ENCODE measurements at regions not wholly inside any gene's neighbourhood (a gene's known extent, or its start where the extent isn't known, plus 50 kb on each side); places are given as distances from the start of the nearest gene placed in this dataset.

DNA sequence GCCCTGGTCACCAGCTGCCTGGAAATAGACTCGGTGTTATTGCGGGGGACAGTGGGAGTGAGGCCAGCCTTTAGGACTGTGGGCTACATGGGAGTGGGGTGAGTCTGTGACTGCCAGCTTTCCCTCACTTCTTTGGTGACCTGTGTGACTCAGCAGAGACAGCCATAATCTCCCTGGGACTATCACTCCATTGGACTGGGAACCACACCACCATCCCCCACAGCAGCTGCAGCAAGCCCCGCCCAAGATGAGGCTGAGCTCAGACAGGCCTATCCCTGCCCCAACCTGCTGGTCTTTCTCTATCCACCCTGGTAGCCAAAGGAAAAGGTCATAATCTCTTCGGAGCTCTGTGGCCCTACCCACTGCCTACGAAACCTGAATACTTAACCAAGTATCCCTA lies 263.2 kb downstream of the FZD1 start:
- TF ChIP-seq RAD21 (IDR thresholded peaks at IDR 0.05; ENCODE audit: low read depth) (no peak), NFIC (IDR thresholded peaks at IDR 0.05) (no peak), TEAD4 (IDR thresholded peaks at IDR 0.05) (no peak), FOXM1 (IDR thresholded peaks at IDR 0.05; ENCODE audit: borderline replicate concordance, low read depth) (no peak)
- TF ChIP-seq, protein P1, sequence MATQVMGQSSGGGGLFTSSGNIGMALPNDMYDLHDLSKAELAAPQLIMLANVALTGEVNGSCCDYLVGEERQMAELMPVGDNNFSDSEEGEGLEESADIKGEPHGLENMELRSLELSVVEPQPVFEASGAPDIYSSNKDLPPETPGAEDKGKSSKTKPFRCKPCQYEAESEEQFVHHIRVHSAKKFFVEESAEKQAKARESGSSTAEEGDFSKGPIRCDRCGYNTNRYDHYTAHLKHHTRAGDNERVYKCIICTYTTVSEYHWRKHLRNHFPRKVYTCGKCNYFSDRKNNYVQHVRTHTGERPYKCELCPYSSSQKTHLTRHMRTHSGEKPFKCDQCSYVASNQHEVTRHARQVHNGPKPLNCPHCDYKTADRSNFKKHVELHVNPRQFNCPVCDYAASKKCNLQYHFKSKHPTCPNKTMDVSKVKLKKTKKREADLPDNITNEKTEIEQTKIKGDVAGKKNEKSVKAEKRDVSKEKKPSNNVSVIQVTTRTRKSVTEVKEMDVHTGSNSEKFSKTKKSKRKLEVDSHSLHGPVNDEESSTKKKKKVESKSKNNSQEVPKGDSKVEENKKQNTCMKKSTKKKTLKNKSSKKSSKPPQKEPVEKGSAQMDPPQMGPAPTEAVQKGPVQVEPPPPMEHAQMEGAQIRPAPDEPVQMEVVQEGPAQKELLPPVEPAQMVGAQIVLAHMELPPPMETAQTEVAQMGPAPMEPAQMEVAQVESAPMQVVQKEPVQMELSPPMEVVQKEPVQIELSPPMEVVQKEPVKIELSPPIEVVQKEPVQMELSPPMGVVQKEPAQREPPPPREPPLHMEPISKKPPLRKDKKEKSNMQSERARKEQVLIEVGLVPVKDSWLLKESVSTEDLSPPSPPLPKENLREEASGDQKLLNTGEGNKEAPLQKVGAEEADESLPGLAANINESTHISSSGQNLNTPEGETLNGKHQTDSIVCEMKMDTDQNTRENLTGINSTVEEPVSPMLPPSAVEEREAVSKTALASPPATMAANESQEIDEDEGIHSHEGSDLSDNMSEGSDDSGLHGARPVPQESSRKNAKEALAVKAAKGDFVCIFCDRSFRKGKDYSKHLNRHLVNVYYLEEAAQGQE (IDR thresholded peaks at IDR 0.05; ENCODE audit: low read depth), result no peak
- TF ChIP-seq, protein P2, sequence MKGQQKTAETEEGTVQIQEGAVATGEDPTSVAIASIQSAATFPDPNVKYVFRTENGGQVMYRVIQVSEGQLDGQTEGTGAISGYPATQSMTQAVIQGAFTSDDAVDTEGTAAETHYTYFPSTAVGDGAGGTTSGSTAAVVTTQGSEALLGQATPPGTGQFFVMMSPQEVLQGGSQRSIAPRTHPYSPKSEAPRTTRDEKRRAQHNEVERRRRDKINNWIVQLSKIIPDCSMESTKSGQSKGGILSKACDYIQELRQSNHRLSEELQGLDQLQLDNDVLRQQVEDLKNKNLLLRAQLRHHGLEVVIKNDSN (IDR thresholded peaks at IDR 0.05), result no peak

Measured in Ishikawa (cell line).